ENCODE measurements at regions not wholly inside any gene's neighbourhood (a gene's known extent, or its start where the extent isn't known, plus 50 kb on each side); places are given as distances from the start of the nearest gene placed in this dataset.

DNA sequence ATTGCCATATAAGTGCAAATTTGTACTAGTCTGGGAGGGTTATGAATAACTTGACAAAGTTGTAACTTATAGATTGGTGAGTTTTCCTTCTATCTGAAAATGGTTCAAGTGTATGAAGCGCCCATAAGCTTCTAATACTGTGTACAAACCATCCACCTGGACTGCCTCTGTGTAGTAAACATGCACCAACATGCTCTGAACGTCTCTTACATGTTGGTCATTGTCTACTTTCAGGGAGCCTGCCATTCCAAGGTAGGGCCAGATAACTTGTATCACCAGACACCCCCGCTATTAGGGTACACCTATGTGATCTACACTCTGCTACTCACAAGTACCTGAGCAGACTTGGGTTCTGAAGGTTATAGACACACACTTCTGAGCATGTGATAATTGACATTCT, 735.5 kb upstream of the API5 start:
- Histone ChIP-seq H3K27me3 (ENCODE audit: control insufficient read depth, insufficient read depth, low read length) (no peaks in the 10 kb centered on the region), H3K9me3 (ENCODE audit: control insufficient read depth, insufficient read depth, low read length) (no peaks in the 10 kb centered on the region), H3K4me1 (ENCODE audit: control insufficient read depth, insufficient read depth, low read length) (no peaks in the 10 kb centered on the region), H3K36me3 (ENCODE audit: control insufficient read depth, insufficient read depth, low read length) (no peaks in the 10 kb centered on the region), H3K4me3 (ENCODE audit: low read length) (no peak overlapping the region), H3K27ac (ENCODE audit: low read length) (no peak overlapping the region)
- intact Hi-C loops (cut with micrococcal nuclease) = no loop called here
- no peaks in the 10 kb centered on the region for H3K4me1 Mint-ChIP-seq
- WGBS (ENCODE audit: insufficient coverage) = 73% methylated on average over 3 of the region's 3 CpGs
- H3K36me3 Mint-ChIP-seq = peaks cover 8% of the 10 kb centered on the region
- H3K27me3 Mint-ChIP-seq (ENCODE audit: low read depth in 2 of 2) = no peaks in the 10 kb centered on the region
- no peak overlapping the region for H3K4me3 Mint-ChIP-seq
- ATAC-seq (no peak), DNase-seq (no peak)
- H3K9me3 Mint-ChIP-seq = peaks cover 9 to 10% of the 10 kb centered on the region in 2 donors
- TF ChIP-seq, protein P1, sequence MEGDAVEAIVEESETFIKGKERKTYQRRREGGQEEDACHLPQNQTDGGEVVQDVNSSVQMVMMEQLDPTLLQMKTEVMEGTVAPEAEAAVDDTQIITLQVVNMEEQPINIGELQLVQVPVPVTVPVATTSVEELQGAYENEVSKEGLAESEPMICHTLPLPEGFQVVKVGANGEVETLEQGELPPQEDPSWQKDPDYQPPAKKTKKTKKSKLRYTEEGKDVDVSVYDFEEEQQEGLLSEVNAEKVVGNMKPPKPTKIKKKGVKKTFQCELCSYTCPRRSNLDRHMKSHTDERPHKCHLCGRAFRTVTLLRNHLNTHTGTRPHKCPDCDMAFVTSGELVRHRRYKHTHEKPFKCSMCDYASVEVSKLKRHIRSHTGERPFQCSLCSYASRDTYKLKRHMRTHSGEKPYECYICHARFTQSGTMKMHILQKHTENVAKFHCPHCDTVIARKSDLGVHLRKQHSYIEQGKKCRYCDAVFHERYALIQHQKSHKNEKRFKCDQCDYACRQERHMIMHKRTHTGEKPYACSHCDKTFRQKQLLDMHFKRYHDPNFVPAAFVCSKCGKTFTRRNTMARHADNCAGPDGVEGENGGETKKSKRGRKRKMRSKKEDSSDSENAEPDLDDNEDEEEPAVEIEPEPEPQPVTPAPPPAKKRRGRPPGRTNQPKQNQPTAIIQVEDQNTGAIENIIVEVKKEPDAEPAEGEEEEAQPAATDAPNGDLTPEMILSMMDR (IDR thresholded peaks at IDR 0.05) = no peak
- H3K27ac Mint-ChIP-seq = no peak overlapping the region

DNA sequence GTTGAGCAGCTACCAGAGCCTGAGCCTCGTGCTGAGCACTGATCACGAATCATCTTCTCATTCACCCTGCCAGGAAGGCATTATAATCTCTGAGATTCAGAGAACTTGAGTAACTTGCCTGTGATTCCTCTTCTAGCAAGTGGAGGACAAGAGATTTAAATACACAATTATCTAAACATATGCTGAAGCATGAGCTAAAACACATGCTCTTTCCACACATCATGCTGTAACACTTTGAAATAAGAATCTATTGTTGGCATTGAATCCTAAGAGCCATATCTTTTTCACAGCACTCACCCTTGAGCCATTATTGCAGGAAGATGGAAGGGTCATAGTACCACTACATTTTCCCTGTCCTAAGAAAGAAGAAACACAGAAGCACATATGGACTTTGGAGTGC, 722.5 kb upstream of the API5 start:
- H3K9me3 Mint-ChIP-seq = peaks cover 4 to 11% of the 10 kb centered on the region in 2 donors
- H3K27me3 Mint-ChIP-seq (ENCODE audit: low read depth in 2 of 2) = no peaks in the 10 kb centered on the region
- Histone ChIP-seq H3K4me3 (ENCODE audit: low read length) (no peak overlapping the region), H3K27me3 (ENCODE audit: control insufficient read depth, insufficient read depth, low read length) (no peaks in the 10 kb centered on the region), H3K9me3 (ENCODE audit: control insufficient read depth, insufficient read depth, low read length) (no peaks in the 10 kb centered on the region), H3K4me1 (ENCODE audit: control insufficient read depth, insufficient read depth, low read length) (no peaks in the 10 kb centered on the region), H3K27ac (ENCODE audit: low read length) (no peak overlapping the region), H3K36me3 (ENCODE audit: control insufficient read depth, insufficient read depth, low read length) (no peaks in the 10 kb centered on the region)
- WGBS (ENCODE audit: insufficient coverage) = 77% methylated on average over 2 of the region's 2 CpGs
- H3K4me3 Mint-ChIP-seq = no peak overlapping the region
- no peaks in the 10 kb centered on the region for H3K4me1 Mint-ChIP-seq
- no peak for DNase-seq
- no peak for ATAC-seq
- intact Hi-C loops (cut with micrococcal nuclease) = no loop called here
- TF ChIP-seq, protein P1 (IDR thresholded peaks at IDR 0.05) = no peak
- no peaks in the 10 kb centered on the region for H3K36me3 Mint-ChIP-seq
- no peak overlapping the region for H3K27ac Mint-ChIP-seq

DNA sequence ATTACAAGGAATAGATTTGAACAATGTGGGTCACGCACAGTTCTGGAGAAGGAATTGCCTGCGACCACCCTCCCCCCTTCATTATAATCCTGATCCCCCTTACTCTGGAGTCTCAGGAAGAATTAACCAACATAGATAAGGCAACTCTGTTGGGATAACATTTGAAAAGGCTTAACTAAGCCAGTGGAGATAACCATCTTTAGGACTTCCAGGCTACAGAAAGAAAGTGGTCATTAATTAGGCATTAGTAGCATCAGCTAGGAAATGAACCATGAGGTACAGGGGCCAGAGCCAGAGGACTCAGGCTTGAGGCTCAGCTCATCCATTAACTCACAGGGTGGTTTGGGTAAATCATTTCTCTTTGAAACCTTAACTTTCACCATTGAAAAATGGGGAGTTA, 720.0 kb upstream of the API5 start:
- Mint-ChIP-seq H3K9me3 (peaks cover 4 to 13% of the 10 kb centered on the region in 2 donors), H3K27me3 (ENCODE audit: low read depth in 2 of 2) (no peaks in the 10 kb centered on the region), H3K4me3 (no peak overlapping the region), H3K4me1 (no peaks in the 10 kb centered on the region), H3K36me3 (no peaks in the 10 kb centered on the region), H3K27ac (no peak overlapping the region)
- TF ChIP-seq, protein P1 (IDR thresholded peaks at IDR 0.05) = no peak
- intact Hi-C loops (cut with micrococcal nuclease) = no loop called here
- no peaks in the 10 kb centered on the region for H3K27me3 ChIP-seq (ENCODE audit: control insufficient read depth, insufficient read depth, low read length)
- peaks cover 4% of the 10 kb centered on the region for H3K9me3 ChIP-seq (ENCODE audit: control insufficient read depth, insufficient read depth, low read length)
- ATAC-seq = no peak
- H3K27ac ChIP-seq (ENCODE audit: low read length) = no peak overlapping the region
- H3K36me3 ChIP-seq (ENCODE audit: control insufficient read depth, insufficient read depth, low read length) = no peaks in the 10 kb centered on the region
- H3K4me1 ChIP-seq (ENCODE audit: control insufficient read depth, insufficient read depth, low read length) = no peaks in the 10 kb centered on the region
- 90% methylated on average over 2 of the region's 2 CpGs for WGBS (ENCODE audit: insufficient coverage)
- no peak for DNase-seq
- H3K4me3 ChIP-seq (ENCODE audit: low read length) = no peak overlapping the region

DNA sequence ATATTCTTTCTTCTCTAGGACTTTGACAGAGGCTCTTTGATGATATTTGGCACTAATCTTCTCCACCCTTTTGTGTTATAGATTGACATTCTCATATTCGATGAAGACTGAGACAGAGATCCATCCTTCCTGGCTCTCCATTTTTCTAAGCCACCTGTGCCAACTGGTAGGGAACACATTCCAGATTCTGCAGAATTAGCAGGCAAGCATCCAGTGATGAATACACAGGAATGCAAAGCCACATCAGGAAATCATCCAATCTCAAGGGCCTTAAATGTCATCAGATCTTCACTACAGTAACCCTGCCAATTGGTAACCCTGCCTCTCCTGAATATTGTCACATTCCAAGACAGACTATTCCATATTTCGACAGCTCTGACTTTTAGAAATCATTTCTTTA, 718.4 kb upstream of the API5 start:
- WGBS (ENCODE audit: insufficient coverage) = 88% methylated on average over 2 of the region's 2 CpGs
- TF ChIP-seq, protein P1 (IDR thresholded peaks at IDR 0.05) = no peak
- Mint-ChIP-seq H3K9me3 (peaks cover 5 to 11% of the 10 kb centered on the region in 2 donors), H3K27ac (no peak overlapping the region), H3K27me3 (ENCODE audit: low read depth in 2 of 2) (no peaks in the 10 kb centered on the region), H3K4me1 (no peaks in the 10 kb centered on the region), H3K36me3 (no peaks in the 10 kb centered on the region), H3K4me3 (no peak overlapping the region)
- no peak for ATAC-seq
- peaks cover 5% of the 10 kb centered on the region for H3K9me3 ChIP-seq (ENCODE audit: control insufficient read depth, insufficient read depth, low read length)
- no peaks in the 10 kb centered on the region for H3K4me1 ChIP-seq (ENCODE audit: control insufficient read depth, insufficient read depth, low read length)
- H3K36me3 ChIP-seq (ENCODE audit: control insufficient read depth, insufficient read depth, low read length) = no peaks in the 10 kb centered on the region
- no peak overlapping the region for H3K4me3 ChIP-seq (ENCODE audit: low read length)
- no peaks in the 10 kb centered on the region for H3K27me3 ChIP-seq (ENCODE audit: control insufficient read depth, insufficient read depth, low read length)
- intact Hi-C loops (cut with micrococcal nuclease) = no loop called here
- no peak for DNase-seq
- H3K27ac ChIP-seq (ENCODE audit: low read length) = no peak overlapping the region

Measured in natural killer cell (primary cell).